B cell (primary cell): ENCODE measurements at regions not wholly inside any gene's neighbourhood (a gene's known extent, or its start where the extent isn't known, plus 50 kb on each side); places are given as distances from the start of the nearest gene placed in this dataset.

Experiments used
- ATAC-seq: fragments of 200-7000 bp; cut with Tn5 transposase; one replicate; pipeline ENCODE4 v1.10.0; 2021; ENCODE audit warnings: low read depth, mild to moderate bottlenecking, moderate number of reproducible peaks, moderate library complexity
- CTCF ChIA-PET: fragments of 350-600 bp; sonication (Branson Sonifier 250); formaldehyde crosslinking; loops from one replicate; lab custom pipeline; 2021; ENCODE audit warnings: antibody characterized with exemption, inconsistent platforms; lab: Charles Lee
- POLR2A ChIA-PET: fragments of 350-600 bp; sonication (Branson Sonifier 250); formaldehyde crosslinking; loops from one replicate; lab custom pipeline; 2021; ENCODE audit warnings: antibody characterized with exemption; lab: Charles Lee
- DNase-seq: peaks from one replicate; pipeline ENCODE4 v3.0.0; 2013
- H2AFZ ChIP-seq: 2 replicates; pipeline ENCODE4 v1.6.1; 2012; ENCODE audit warnings: mild to moderate bottlenecking, low read depth, low read length; ENCODE audit not compliant: insufficient read depth, poor library complexity, severe bottlenecking
- H3K27ac ChIP-seq, 2 donors: 1 replicate in 1 of 2; 2 replicates in 1 of 2; pipeline ENCODE4 v1.5.1; 2012 to 2013; ENCODE audit warnings: low read length in 2 of 2, mild to moderate bottlenecking in 2 of 2, moderate library complexity in 1 of 2
- H3K27me3 ChIP-seq, 4 experiments: fragments of 200-600 bp in 1 of 4; sonication (generic) in 1 of 4; replicated peaks in 1 of 4; 1 replicate in 2 of 4; 2 replicates in 2 of 4; pipeline versions ENCODE4 v1.6.1 to v1.7.0; 2013 to 2016; ENCODE audit warnings: low read length in 3 of 4, mild to moderate bottlenecking in 2 of 4, mixed read lengths in 1 of 4, moderate library complexity in 1 of 4; ENCODE audit not compliant: insufficient read depth in 4 of 4, control insufficient read depth in 3 of 4; ENCODE audit errors: control extremely low read depth in 1 of 4
- H3K36me3 ChIP-seq, 2 experiments: replicated peaks in 1 of 2; 1 replicate in 1 of 2; 2 replicates in 1 of 2; pipeline versions ENCODE4 v1.6.1 to v1.7.1; 2013; ENCODE audit warnings: low read length in 1 of 2; ENCODE audit not compliant: insufficient read depth in 2 of 2, control insufficient read depth in 1 of 2; ENCODE audit errors: control extremely low read depth in 1 of 2, extremely low read depth in 1 of 2
- H3K4me1 ChIP-seq, 2 donors: fragments of 200-600 bp in 1 of 2; sonication (generic) in 1 of 2; 1 replicate in 1 of 2; 2 replicates in 1 of 2; pipeline versions ENCODE4 v1.5.1 to v1.6.1; 2013 to 2017; ENCODE audit warnings: low read length in 2 of 2; ENCODE audit not compliant: control insufficient read depth in 2 of 2, insufficient read depth in 2 of 2
- H3K4me2 ChIP-seq: replicated peaks from 2 replicates; pipeline ENCODE3; 2012; ENCODE audit warnings: mild to moderate bottlenecking, low read depth, low read length; ENCODE audit not compliant: poor library complexity, severe bottlenecking
- H3K4me3 ChIP-seq, 5 experiments: fragments of 200-600 bp in 1 of 5; sonication (generic) in 1 of 5; 1 replicate in 3 of 5; 2 replicates in 2 of 5; pipeline versions ENCODE4 v1.5.1 to v1.7.0; 2011 to 2016; ENCODE audit warnings: low read length in 4 of 5, mild to moderate bottlenecking in 4 of 5, low read depth in 2 of 5, control low read depth in 1 of 5, moderate library complexity in 1 of 5; ENCODE audit not compliant: insufficient read depth in 1 of 5; ENCODE audit errors: control extremely low read depth in 1 of 5, extremely low read depth in 1 of 5
- H3K79me2 ChIP-seq: fragments of 200-600 bp; sonication (generic); one replicate; pipeline ENCODE4 v1.6.0; 2016; ENCODE audit warnings: low read length; ENCODE audit not compliant: control insufficient read depth, insufficient read depth
- H3K9ac ChIP-seq: fragments of 200-600 bp; sonication (generic); 2 replicates; pipeline ENCODE4 v1.6.1; 2017; ENCODE audit warnings: mild to moderate bottlenecking, low read length, moderate library complexity
- H3K9me3 ChIP-seq, 3 donors: one replicate each; pipeline versions ENCODE4 v1.6.1 to v1.7.1; 2013; ENCODE audit warnings: low read length in 2 of 3; ENCODE audit not compliant: control insufficient read depth in 2 of 3, insufficient read depth in 1 of 3; ENCODE audit errors: control extremely low read depth in 1 of 3
- H4K20me1 ChIP-seq: 2 replicates; pipeline ENCODE4 v1.6.0; 2012; ENCODE audit warnings: mild to moderate bottlenecking, low read length; ENCODE audit not compliant: insufficient read depth, control insufficient read depth, poor library complexity, severe bottlenecking
- H3K27ac Mint-ChIP-seq: one replicate; pipeline ENCODE4 v1.8.0; 2021; ENCODE audit warnings: mixed read lengths
- H3K27me3 Mint-ChIP-seq: one replicate; pipeline ENCODE4 v1.8.0; 2021; ENCODE audit warnings: mixed read lengths
- H3K4me1 Mint-ChIP-seq: one replicate; pipeline ENCODE4 v1.8.0; 2021; ENCODE audit warnings: mixed read lengths
- H3K4me3 Mint-ChIP-seq: one replicate; pipeline ENCODE4 v1.8.0; 2021; ENCODE audit warnings: mixed read lengths
- H3K9me3 Mint-ChIP-seq: one replicate; pipeline ENCODE4 v1.8.0; 2022; ENCODE audit warnings: mixed read lengths; ENCODE audit not compliant: insufficient read depth
- CTCF ChIP-seq: fragments of 200-600 bp; IDR thresholded peaks from one replicate; pipeline ENCODE4 v1.8.0; 2022; ENCODE audit warnings: antibody characterized with exemption, mild to moderate bottlenecking
- EZH2 ChIP-seq: IDR thresholded peaks from 2 replicates; pipeline ENCODE4 v1.6.1; 2012; ENCODE audit warnings: borderline replicate concordance, low read depth, mild to moderate bottlenecking, moderate library complexity, low read length; ENCODE audit not compliant: insufficient read depth, poor library complexity, severe bottlenecking
- WGBS: methylation state at CpG from one replicate; pipeline ENCODE4 v1.1.5; 2013; ENCODE audit warnings: missing lambda C conversion rate; ENCODE audit not compliant: insufficient coverage; 5-methylcytosine and 5-hydroxymethylcytosine counted together
- intact Hi-C: fragments of 100-400 bp; cut with micrococcal nuclease; formaldehyde crosslinking; loops from one replicate; pipeline ENCODE4 v1.10.0; 2022

- Histone ChIP-seq H3K4me2 (no peak overlapping the region), H2AFZ (no peak overlapping the region), H4K20me1 (no peaks in the 10 kb centered on the region), H3K4me3 (no peak overlapping the region), H3K79me2 (no peaks in the 10 kb centered on the region), H3K9me3 (no peaks in the 10 kb centered on the region), H3K27me3 (no peaks in the 10 kb centered on the region), H3K36me3 (no peaks in the 10 kb centered on the region), H3K4me1 (no peaks in the 10 kb centered on the region), H3K27ac (no peak overlapping the region), H3K9ac (no peak overlapping the region)
- no CpG with 5 or more reads among the region's 3 CpGs for WGBS
- no peak overlapping the region for H3K27ac Mint-ChIP-seq
- H3K4me1 Mint-ChIP-seq, result no peaks in the 10 kb centered on the region
- intact Hi-C loops, result no loop called here
- TF ChIP-seq CTCF (no peak), EZH2 (no peak)
- H3K9me3 Mint-ChIP-seq, result no peaks in the 10 kb centered on the region
- DNase-seq, result no peak
- H3K27me3 Mint-ChIP-seq, result no peaks in the 10 kb centered on the region
- H3K4me3 Mint-ChIP-seq, result no peak overlapping the region
- POLR2A ChIA-PET, result no interaction called here
- CTCF ChIA-PET, result interaction anchor here (0.7 kb wide), 1 partner anchor 631 kb away, joined by 4 read pairs; no protein-coding TSS in a partner anchor
- ATAC-seq, result no peak
These were observed 1471.1 kb upstream of the ACO1 start for GRCh38 chr9:30913331-30913730.

- WGBS, result 98% methylated on average over 3 of the region's 4 CpGs
- no peaks in the 10 kb centered on the region for H4K20me1 ChIP-seq
- H3K27ac ChIP-seq, result no peak overlapping the region
- Mint-ChIP-seq H3K27me3 (no peaks in the 10 kb centered on the region), H3K4me1 (no peaks in the 10 kb centered on the region), H3K4me3 (no peak overlapping the region), H3K27ac (no peak overlapping the region), H3K9me3 (no peaks in the 10 kb centered on the region)
- H3K9ac ChIP-seq, result no peak overlapping the region
- ATAC-seq (no peak), DNase-seq (no peak)
- intact Hi-C loops, result no loop called here
- ChIA-PET CTCF (no interaction called here), POLR2A (no interaction called here)
- no peak overlapping the region for H3K4me2 ChIP-seq
- H3K4me3 ChIP-seq, result no peak overlapping the region
- H3K36me3 ChIP-seq, result no peaks in the 10 kb centered on the region
- H3K27me3 ChIP-seq, result no peaks in the 10 kb centered on the region
- no peak for TF ChIP-seq EZH2
- H3K4me1 ChIP-seq, result no peaks in the 10 kb centered on the region
- H2AFZ ChIP-seq, result no peak overlapping the region
- no peaks in the 10 kb centered on the region for H3K9me3 ChIP-seq
- H3K79me2 ChIP-seq, result no peaks in the 10 kb centered on the region
These were observed 1469.0 kb upstream of the ACO1 start for GRCh38 chr9:30915451-30915850.
